SK-N-SH (cell line): ENCODE measurements at regions not wholly inside any gene's neighbourhood (a gene's known extent, or its start where the extent isn't known, plus 50 kb on each side); places are given as distances from the start of the nearest gene placed in this dataset.

Experiments
- CTCF ChIA-PET: fragments of 300-600, 350-600 bp; formaldehyde crosslinking; extraction: SDS; loops from one replicate; lab custom pipeline; 2021; lab: Yijun Ruan, JAX
- POLR2A ChIA-PET: fragments of 350-600 bp; sonication (Branson Sonifier 250); formaldehyde crosslinking; extraction: SDS; loops from one replicate; lab custom pipeline; 2020; ENCODE audit warnings: antibody characterized with exemption, inconsistent platforms; lab: Yijun Ruan, JAX
- DNase-seq: peaks from one replicate; pipeline ENCODE4 v3.0.0; 2012
- H2AFZ ChIP-seq: fragments of 200-600 bp; sonication (generic); 2 replicates; pipeline ENCODE4 v1.8.1; 2016; ENCODE audit warnings: antibody characterized with exemption, mild to moderate bottlenecking, low read depth
- H3F3A ChIP-seq: fragments of 200-600 bp; sonication (generic); replicated peaks from 2 replicates; pipeline ENCODE3; 2016; ENCODE audit warnings: antibody characterized with exemption, mild to moderate bottlenecking; ENCODE audit not compliant: insufficient read depth
- H3K27ac ChIP-seq, 2 experiments: fragments of 200-500 bp in 1 of 2; fragments of 200-600 bp in 1 of 2; sonication (Bioruptor generic) in 1 of 2; sonication (generic), shearing (Covaris generic) in 1 of 2; 2 replicates each; pipeline versions ENCODE4 v1.5.1 to v1.6.1; 2014 to 2016; ENCODE audit warnings: low read depth in 2 of 2, inconsistent platforms in 1 of 2, low read length in 1 of 2, mild to moderate bottlenecking in 1 of 2, mixed read lengths in 1 of 2
- H3K27me3 ChIP-seq: fragments of 200-600 bp; sonication (generic), shearing (Covaris generic); 2 replicates; pipeline ENCODE4 v1.6.1; 2016; ENCODE audit warnings: mixed run types; ENCODE audit not compliant: insufficient read depth
- H3K36me3 ChIP-seq, 2 experiments: fragments of 200-500 bp in 1 of 2; fragments of 200-600 bp in 1 of 2; sonication (Bioruptor generic) in 1 of 2; sonication (generic) in 1 of 2; replicated peaks in 1 of 2; 2 replicates each; pipeline versions ENCODE3 to v1.5.1; 2014 to 2016; ENCODE audit warnings: low read length in 1 of 2, mild to moderate bottlenecking in 1 of 2; ENCODE audit not compliant: insufficient read depth in 2 of 2, control insufficient read depth in 1 of 2
- H3K4me1 ChIP-seq, 2 experiments: fragments of 200-500 bp in 1 of 2; fragments of 200-600 bp in 1 of 2; sonication (Bioruptor generic) in 1 of 2; sonication (generic), shearing (Covaris generic) in 1 of 2; 2 replicates each; pipeline versions ENCODE4 v1.5.1 to v1.6.1; 2014 to 2016; ENCODE audit warnings: low read depth in 1 of 2, low read length in 1 of 2, mixed run types in 1 of 2; ENCODE audit not compliant: insufficient read depth in 2 of 2, control insufficient read depth in 1 of 2
- H3K4me2 ChIP-seq: fragments of 200-600 bp; sonication (generic), shearing (Covaris generic); 2 replicates; pipeline ENCODE4 v1.6.1; 2017; ENCODE audit warnings: mixed run types
- H3K4me3 ChIP-seq, 2 experiments: fragments of 200-500 bp in 1 of 2; fragments of 200-600 bp in 1 of 2; sonication (Bioruptor generic) in 1 of 2; sonication (generic), shearing (Covaris generic) in 1 of 2; 2 replicates each; pipeline versions ENCODE4 v1.5.1 to v1.8.1; 2014 to 2016; ENCODE audit warnings: low read depth in 2 of 2, inconsistent platforms in 1 of 2, low read length in 1 of 2, mild to moderate bottlenecking in 1 of 2, mixed read lengths in 1 of 2, moderate library complexity in 1 of 2
- H3K79me2 ChIP-seq: fragments of 200-600 bp; sonication (generic); 2 replicates; pipeline ENCODE4 v1.8.1; 2017; ENCODE audit warnings: mild to moderate bottlenecking; ENCODE audit not compliant: insufficient read depth
- H3K9ac ChIP-seq: fragments of 200-600 bp; sonication (generic); 2 replicates; pipeline ENCODE4 v1.6.1; 2017; ENCODE audit warnings: mixed run types
- H3K9me2 ChIP-seq: fragments of 200-600 bp; sonication (generic); 2 replicates; pipeline ENCODE4 v1.6.1; 2017; ENCODE audit warnings: mixed run types
- H3K9me3 ChIP-seq: fragments of 200-600 bp; sonication (generic); 2 replicates; pipeline ENCODE4 v1.6.1; 2017; ENCODE audit warnings: mixed run types, mild to moderate bottlenecking, moderate library complexity
- H4K20me1 ChIP-seq: fragments of 200-600 bp; sonication (generic); 2 replicates; pipeline ENCODE4 v1.6.1; 2017; ENCODE audit warnings: mild to moderate bottlenecking, mixed run types; ENCODE audit not compliant: insufficient read depth
- CHD2 ChIP-seq: fragments of 150-350 bp; IDR thresholded peaks from 2 replicates; pipeline ENCODE4 v1.6.1; 2018; ENCODE audit warnings: low read length; ENCODE audit not compliant: partially characterized antibody
- EZH2phosphoT487 ChIP-seq: fragments of 200-600 bp; sonication (generic); IDR thresholded peaks from 2 replicates; pipeline ENCODE4 v1.6.1; 2017; ENCODE audit warnings: low read depth, mixed run types, mild to moderate bottlenecking, antibody characterized with exemption, moderate library complexity, borderline replicate concordance
- FOXM1 ChIP-seq: IDR thresholded peaks from 2 replicates; pipeline ENCODE4 v1.4.0; 2012; ENCODE audit warnings: low read depth, mild to moderate bottlenecking
- MXI1 ChIP-seq: IDR thresholded peaks from 2 replicates; pipeline ENCODE4 v1.6.1; 2012; ENCODE audit warnings: mild to moderate bottlenecking, low read depth, low read length, improper control_type of control experiment
- NFIC ChIP-seq: IDR thresholded peaks from 2 replicates; pipeline ENCODE4 v1.4.0; 2012; ENCODE audit warnings: borderline replicate concordance
- NRF1 ChIP-seq: IDR thresholded peaks from 2 replicates; pipeline ENCODE4 v1.6.1; 2012; ENCODE audit warnings: low read depth, mild to moderate bottlenecking, low read length
- RAD21 ChIP-seq: IDR thresholded peaks from 2 replicates; pipeline ENCODE4 v1.6.1; 2012; ENCODE audit warnings: mild to moderate bottlenecking, low read length
- REST ChIP-seq: IDR thresholded peaks from 2 replicates; pipeline ENCODE4 v1.6.1; 2012; ENCODE audit warnings: mild to moderate bottlenecking, low read depth, low read length, moderate library complexity
- RXRA ChIP-seq: IDR thresholded peaks from 2 replicates; pipeline ENCODE4 v1.4.0; 2012; ENCODE audit warnings: low read depth, mild to moderate bottlenecking, borderline replicate concordance
- SIN3A ChIP-seq: IDR thresholded peaks from 2 replicates; pipeline ENCODE4 v1.6.1; 2012; ENCODE audit warnings: low read depth, mild to moderate bottlenecking, low read length, moderate library complexity, borderline replicate concordance
- SMC3 ChIP-seq: IDR thresholded peaks from 2 replicates; pipeline ENCODE4 v1.6.1; 2012; ENCODE audit warnings: low read depth, low read length, improper control_type of control experiment
- WGBS: methylation state at CpG from one replicate; pipeline ENCODE4 v1.1.6; 2017; ENCODE audit warnings: low lambda C conversion rate; 5-methylcytosine and 5-hydroxymethylcytosine counted together
- TF ChIP-seq, protein P1 (sequence below): fragments of 200-600 bp; sonication (generic); IDR thresholded peaks from 2 replicates; pipeline ENCODE4 v1.6.1; 2017; ENCODE audit warnings: antibody characterized with exemption, mild to moderate bottlenecking, moderate library complexity

GRCh38 chr18:70920840-70921374 is 632.1 kb downstream of the SOCS6 start:
- no peaks in the 10 kb centered on the region for H3K4me1 ChIP-seq
- H3K9me2 ChIP-seq: no peaks in the 10 kb centered on the region
- no peak overlapping the region for H3K27ac ChIP-seq
- DNase-seq: no peak
- H3K79me2 ChIP-seq: no peaks in the 10 kb centered on the region
- H3K9me3 ChIP-seq: no peaks in the 10 kb centered on the region
- H4K20me1 ChIP-seq: no peaks in the 10 kb centered on the region
- H2AFZ ChIP-seq: no peak overlapping the region
- H3F3A ChIP-seq: no peaks in the 10 kb centered on the region
- ChIA-PET CTCF (no interaction called here), POLR2A (no interaction called here)
- no peaks in the 10 kb centered on the region for H3K36me3 ChIP-seq
- H3K27me3 ChIP-seq: no peaks in the 10 kb centered on the region
- 82% methylated on average over 3 of the region's 4 CpGs for WGBS
- TF ChIP-seq MXI1: no peak
- no peak for TF ChIP-seq REST
- no peak for TF ChIP-seq CHD2
- TF ChIP-seq RAD21: no peak
- no peak for TF ChIP-seq NFIC
- TF ChIP-seq RXRA: no peak
- no peak for TF ChIP-seq NRF1
- no peak for TF ChIP-seq SIN3A
- TF ChIP-seq SMC3: no peak
- TF ChIP-seq, protein P1, sequence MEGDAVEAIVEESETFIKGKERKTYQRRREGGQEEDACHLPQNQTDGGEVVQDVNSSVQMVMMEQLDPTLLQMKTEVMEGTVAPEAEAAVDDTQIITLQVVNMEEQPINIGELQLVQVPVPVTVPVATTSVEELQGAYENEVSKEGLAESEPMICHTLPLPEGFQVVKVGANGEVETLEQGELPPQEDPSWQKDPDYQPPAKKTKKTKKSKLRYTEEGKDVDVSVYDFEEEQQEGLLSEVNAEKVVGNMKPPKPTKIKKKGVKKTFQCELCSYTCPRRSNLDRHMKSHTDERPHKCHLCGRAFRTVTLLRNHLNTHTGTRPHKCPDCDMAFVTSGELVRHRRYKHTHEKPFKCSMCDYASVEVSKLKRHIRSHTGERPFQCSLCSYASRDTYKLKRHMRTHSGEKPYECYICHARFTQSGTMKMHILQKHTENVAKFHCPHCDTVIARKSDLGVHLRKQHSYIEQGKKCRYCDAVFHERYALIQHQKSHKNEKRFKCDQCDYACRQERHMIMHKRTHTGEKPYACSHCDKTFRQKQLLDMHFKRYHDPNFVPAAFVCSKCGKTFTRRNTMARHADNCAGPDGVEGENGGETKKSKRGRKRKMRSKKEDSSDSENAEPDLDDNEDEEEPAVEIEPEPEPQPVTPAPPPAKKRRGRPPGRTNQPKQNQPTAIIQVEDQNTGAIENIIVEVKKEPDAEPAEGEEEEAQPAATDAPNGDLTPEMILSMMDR: no peak
- no peak overlapping the region for H3K4me2 ChIP-seq
- no peak overlapping the region for H3K9ac ChIP-seq
- no peak overlapping the region for H3K4me3 ChIP-seq

GRCh38 chr18:70907673-70908072 is 618.8 kb downstream of the SOCS6 start:
- H3K9ac ChIP-seq: no peak overlapping the region
- DNase-seq: no peak
- 35% methylated on average over 3 of the region's 3 CpGs for WGBS
- H3K9me3 ChIP-seq: no peaks in the 10 kb centered on the region; the same call in 1 of the 2 replicates
- peaks cover 4 to 9% of the 10 kb centered on the region in 2 experiments; a peak in 3 of 4 replicates for H3K4me1 ChIP-seq
- H3F3A ChIP-seq: no peaks in the 10 kb centered on the region
- CTCF ChIA-PET: interaction anchor here (0.7 to 0.8 kb wide), 2 partner anchors 24 to 251 kb away, joined by 3 read pairs; no protein-coding TSS in a partner anchor
- no peaks in the 10 kb centered on the region for H4K20me1 ChIP-seq
- no peak overlapping the region for H2AFZ ChIP-seq
- peak overlapping the region in 1 of 2 experiments; percentile 47; a peak in 1 of 4 replicates for H3K27ac ChIP-seq
- 0 out of 2 replicates have a peak, but pooled peaks have one; percentile 18 for TF ChIP-seq NFIC
- TF ChIP-seq FOXM1: no peak
- TF ChIP-seq EZH2phosphoT487: no peak
- no peaks in the 10 kb centered on the region for H3K79me2 ChIP-seq
- no peaks in the 10 kb centered on the region for H3K27me3 ChIP-seq
- H3K9me2 ChIP-seq: no peaks in the 10 kb centered on the region
- H3K36me3 ChIP-seq: no peaks in the 10 kb centered on the region
- POLR2A ChIA-PET: no interaction called here
- 0 out of 2 replicates have a peak overlapping the region, but pooled peaks have one; percentile 21 for H3K4me2 ChIP-seq
- H3K4me3 ChIP-seq: no peak overlapping the region
